ENCODE measurements at regions not wholly inside any gene's neighbourhood (a gene's known extent, or its start where the extent isn't known, plus 50 kb on each side); places are given as distances from the start of the nearest gene placed in this dataset.
"Not testable (repeated sequence)": the region's sequence is repeated elsewhere in the genome, so short reads cannot be mapped to it uniquely, and the experiment has no call there.

DNA sequence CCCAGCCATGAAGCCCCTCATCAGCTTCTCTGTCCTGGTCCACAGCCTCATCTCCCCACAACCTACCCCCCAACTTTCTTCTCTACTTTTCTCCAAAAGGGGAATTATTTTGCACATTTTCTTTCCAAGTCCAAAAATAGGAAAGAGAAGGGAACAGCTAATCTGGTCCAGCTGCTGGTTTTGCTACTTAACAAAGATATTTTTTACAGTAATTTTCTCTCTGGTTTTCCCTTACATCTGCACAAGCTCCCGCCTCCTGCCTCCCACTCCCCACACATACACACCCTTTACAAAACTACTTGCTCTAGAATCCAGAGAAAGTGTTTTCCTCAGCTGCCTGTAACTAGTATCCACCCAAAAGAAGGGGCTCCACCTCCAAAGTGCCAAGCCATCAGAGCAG, 177.2 kb downstream of the POLR2M start:
- no peak for DNase-seq

GRCh38 chr15:57884936-57885335, 178.4 kb downstream of the POLR2M start:
- no peak for DNase-seq

DNA sequence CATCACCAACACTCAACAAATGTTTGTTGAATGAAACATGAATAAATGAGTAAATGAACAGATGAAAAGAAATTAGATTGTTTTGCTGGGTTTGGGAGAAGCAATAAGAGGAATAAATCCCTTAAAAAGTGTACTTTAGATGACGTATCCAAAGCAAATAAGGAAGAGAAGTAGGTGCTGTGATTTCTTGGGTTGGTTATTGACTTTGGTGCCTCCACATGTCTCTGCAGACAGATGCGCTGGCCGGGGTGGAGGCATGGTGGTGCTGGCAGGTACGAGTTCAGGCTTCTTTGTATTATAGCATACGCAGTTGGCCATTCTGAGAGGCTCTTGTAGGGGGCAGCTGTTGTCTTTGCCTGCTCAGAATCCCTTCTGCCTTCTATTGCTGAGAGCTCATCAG, 178.9 kb downstream of the POLR2M start:
- no peak for DNase-seq

GRCh38 chr15:57887825-57888224, 177.7 kb downstream of the ALDH1A2 start:
- no peak for DNase-seq

DNA sequence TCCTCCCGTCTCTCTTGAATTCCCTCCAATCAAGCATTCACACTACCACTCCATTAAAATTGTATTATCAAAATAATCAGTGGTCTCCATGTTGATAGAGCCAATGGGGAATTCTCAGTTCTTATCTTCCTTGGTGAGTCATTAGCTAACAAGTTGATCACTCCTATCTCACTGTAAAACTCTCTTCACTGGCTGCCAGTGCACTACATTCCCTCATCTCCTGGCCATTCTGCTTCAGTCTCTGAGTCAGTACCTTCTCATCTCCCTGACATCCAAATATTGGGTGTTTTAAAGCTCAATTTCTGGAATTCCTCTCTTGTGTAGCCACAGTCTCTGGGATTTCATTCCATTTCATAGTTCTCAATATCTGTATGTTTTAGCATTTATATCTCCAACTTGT, 175.2 kb downstream of the ALDH1A2 start:
- DNase-seq: no peak

DNA sequence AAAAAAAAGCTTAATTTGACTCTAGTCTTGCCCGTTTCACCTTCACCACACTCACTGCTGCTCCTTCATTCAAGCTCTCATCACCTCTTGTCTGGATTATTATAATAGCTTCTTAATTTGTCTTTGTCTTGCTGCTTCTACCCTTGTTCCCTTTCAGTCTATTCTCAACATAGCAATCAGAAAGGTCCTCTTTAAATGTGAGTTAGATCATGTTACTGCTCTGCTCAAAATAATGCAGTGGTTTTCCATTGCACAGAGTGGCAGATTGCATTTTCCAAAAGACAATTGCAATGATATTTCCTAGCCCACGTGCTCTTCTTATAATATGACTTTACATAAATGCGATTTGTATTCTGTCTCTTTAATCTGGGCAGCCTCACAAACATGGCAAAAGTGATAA, 174.6 kb downstream of the ALDH1A2 start:
- DNase-seq: no peak

- DNase-seq: no peak
Observed at GRCh38 chr15:57892181-57892580, 173.3 kb downstream of the ALDH1A2 start.

DNA sequence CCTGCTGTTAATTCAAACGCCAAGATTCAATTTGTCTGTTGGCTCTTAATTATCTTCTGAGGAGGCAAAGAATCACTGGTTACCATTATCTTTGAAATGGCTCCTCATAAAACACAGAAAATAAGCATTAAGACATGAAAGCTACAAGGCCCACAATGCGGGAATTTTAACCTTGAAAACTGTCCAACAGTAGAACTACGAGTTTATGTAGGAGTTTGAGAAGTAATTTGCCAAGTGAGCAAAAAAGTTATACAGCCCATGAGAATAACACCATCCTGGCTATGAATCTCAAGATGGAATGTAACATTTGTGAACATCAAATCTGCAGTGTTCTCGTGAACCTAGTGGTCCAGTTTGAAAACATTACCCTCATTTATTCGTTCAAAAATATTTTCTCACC, 172.5 kb downstream of the ALDH1A2 start:
- DNase-seq: no peak

GRCh38 chr15:57895291-57895690, 170.2 kb downstream of the ALDH1A2 start:
- DNase-seq: no peak

GRCh38 chr15:57896114-57896513, 169.4 kb downstream of the ALDH1A2 start:
- no peak for DNase-seq

GRCh38 chr15:57896899-57897298, 168.6 kb downstream of the ALDH1A2 start:
- DNase-seq: not testable (repeated sequence)

DNA sequence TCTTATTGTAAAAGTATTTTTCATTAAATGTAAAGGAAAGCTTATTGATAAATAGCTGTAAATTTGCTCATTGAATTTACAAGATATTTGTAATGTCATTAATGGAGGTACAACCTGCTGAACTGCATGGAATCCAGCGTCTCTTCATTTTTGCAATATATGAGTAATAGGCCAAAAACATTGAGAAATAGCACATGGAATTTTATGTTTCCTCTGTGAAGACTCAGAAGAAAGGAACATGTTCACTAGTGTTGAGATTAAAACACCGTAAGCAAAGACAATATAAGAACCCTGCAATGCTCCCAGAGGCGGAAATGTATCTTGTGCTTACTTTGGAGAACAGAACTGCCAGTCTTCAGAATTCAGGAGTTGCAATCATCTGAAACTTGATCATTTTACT, 167.6 kb downstream of the ALDH1A2 start:
- DNase-seq: no peak

DNA sequence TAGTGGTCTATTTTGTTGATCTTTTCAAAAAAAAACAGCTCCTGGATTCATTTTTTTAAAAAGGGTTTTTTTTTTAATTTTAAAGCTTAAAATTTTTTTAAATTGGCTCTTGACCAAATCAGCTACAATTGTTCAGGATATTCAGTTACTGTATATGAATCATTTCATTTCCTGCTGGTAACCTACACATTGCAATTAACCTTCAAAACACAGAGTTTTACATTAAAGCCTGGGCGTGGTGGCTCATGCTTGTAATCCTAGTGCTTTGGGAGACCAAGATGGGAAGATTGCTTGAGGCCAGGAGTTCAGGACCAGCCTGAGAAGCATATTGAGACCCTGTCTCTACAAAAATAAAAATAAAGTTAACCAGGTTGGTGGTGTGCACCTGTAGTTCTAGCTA, 163.4 kb downstream of the ALDH1A2 start:
- DNase-seq: no peak
